K562 (cell line): ENCODE measurements at regions not wholly inside any gene's neighbourhood (a gene's known extent, or its start where the extent isn't known, plus 50 kb on each side); places are given as distances from the start of the nearest gene placed in this dataset.

Experiments
- ATAC-seq: fragments of 200-7000 bp; cut with Tn5 transposase; 3 replicates; pipeline ENCODE4 v1.9.1; 2020; ENCODE audit warnings: moderate library complexity
- BruUV-seq: library from RNA; stranded (reverse); fragments of 400-500 nt; replicated peaks from 2 replicates; lab custom pipeline; 2021; lab: Mats Ljungman, UMichigan
- CTCF ChIA-PET: fragments of 300-600 bp; formaldehyde crosslinking; extraction: SDS; loops from one replicate; lab custom pipeline; 2021; ENCODE audit warnings: low intra/inter-chr PET ratio; lab: Yijun Ruan, JAX
- POLR2A ChIA-PET: fragments of 300-600, 350-650 bp; sonication (Branson Sonifier 250); formaldehyde crosslinking; extraction: SDS; loops from one replicate; lab custom pipeline; 2021; ENCODE audit warnings: antibody characterized with exemption, inconsistent platforms; lab: Yijun Ruan, JAX
- DNase-seq, 4 experiments: peaks; one replicate each; pipeline versions ENCODE4 v3.0.0 to v3.0.0-alpha.2; 2011 to 2018; ENCODE audit warnings: low spot score in 3 of 4, mixed read lengths in 3 of 4; ENCODE audit errors: extremely low read depth in 1 of 4
- FAIRE-seq: peaks from 2 replicates; lab custom pipeline; 2011; peaks lifted over from hg19 to GRCh38; lab: Jason Lieb, UNC
- H2AFZ ChIP-seq: 2 replicates; pipeline ENCODE4 v1.6.0; 2011; ENCODE audit warnings: low read depth, low read length, control low read depth, inconsistent platforms
- H3K27ac ChIP-seq: fragments of 200-600 bp; 3 replicates; pipeline ENCODE4 v1.8.0; 2011; ENCODE audit warnings: low read depth, mild to moderate bottlenecking, control low read depth, inconsistent platforms, low read length, moderate library complexity, mixed read lengths; ENCODE audit errors: extremely low read depth
- H3K27me3 ChIP-seq, 2 experiments: fragments of 300-600 bp in 1 of 2; 2 replicates in 1 of 2; 3 replicates in 1 of 2; pipeline versions ENCODE4 v1.6.0 to v1.8.0; 2011; ENCODE audit warnings: inconsistent platforms in 2 of 2, low read length in 2 of 2, mild to moderate bottlenecking in 1 of 2, mixed read lengths in 1 of 2, moderate library complexity in 1 of 2; ENCODE audit not compliant: control insufficient read depth in 2 of 2, insufficient read depth in 2 of 2
- H3K36me3 ChIP-seq: fragments of 300-600 bp; 3 replicates; pipeline ENCODE4 v1.8.0; 2011; ENCODE audit warnings: mild to moderate bottlenecking, low read length, inconsistent platforms; ENCODE audit not compliant: control insufficient read depth, insufficient read depth
- H3K4me1 ChIP-seq, 2 experiments: fragments of 200-600 bp in 1 of 2; replicated peaks in 1 of 2; 2 replicates in 1 of 2; 3 replicates in 1 of 2; pipeline versions ENCODE4 v1.5.1 to v1.8.0; 2011; ENCODE audit warnings: inconsistent platforms in 2 of 2, low read length in 2 of 2, mild to moderate bottlenecking in 1 of 2, mixed read lengths in 1 of 2, moderate library complexity in 1 of 2; ENCODE audit not compliant: control insufficient read depth in 2 of 2, insufficient read depth in 2 of 2
- H3K4me2 ChIP-seq: 2 replicates; pipeline ENCODE4 v1.6.1; 2011; ENCODE audit warnings: low read length, control low read depth, inconsistent platforms, mixed read lengths; ENCODE audit not compliant: insufficient read depth
- H3K4me3 ChIP-seq: fragments of 200-600 bp; sonication (generic), shearing (Covaris generic); 2 replicates; pipeline ENCODE4 v1.5.1; 2016; ENCODE audit warnings: control low read depth, inconsistent platforms
- H3K79me2 ChIP-seq: fragments of 200-600 bp; 3 replicates; pipeline ENCODE4 v1.8.0; 2011; ENCODE audit warnings: low read length, inconsistent platforms; ENCODE audit not compliant: control insufficient read depth, insufficient read depth
- H3K9ac ChIP-seq, 2 experiments: 2 replicates each; pipeline versions ENCODE4 v1.6.0 to v1.6.1; 2011; ENCODE audit warnings: low read depth in 2 of 2, low read length in 2 of 2, control low read depth in 1 of 2, inconsistent platforms in 1 of 2, mild to moderate bottlenecking in 1 of 2, mixed read lengths in 1 of 2; ENCODE audit not compliant: insufficient read depth in 1 of 2
- H3K9me1 ChIP-seq: one replicate; pipeline ENCODE4 v1.6.0; 2011; ENCODE audit warnings: inconsistent platforms, mild to moderate bottlenecking, low read length, moderate library complexity; ENCODE audit not compliant: control insufficient read depth, insufficient read depth
- H3K9me3 ChIP-seq: replicated peaks from 2 replicates; pipeline ENCODE4 v1.5.1; 2011; ENCODE audit warnings: low read depth, low read length, inconsistent platforms; ENCODE audit not compliant: control insufficient read depth, insufficient read depth
- H4K20me1 ChIP-seq: replicated peaks from 2 replicates; pipeline ENCODE4 v1.6.1; 2011; ENCODE audit warnings: low read length, inconsistent platforms, mixed read lengths; ENCODE audit not compliant: control insufficient read depth, insufficient read depth
- ADNP ChIP-seq: fragments of 200-800 bp; sonication (Bioruptor generic); IDR thresholded peaks from 2 replicates; pipeline ENCODE4 v1.6.1; 2016; ENCODE audit warnings: missing genetic modification characterization, missing compliant biosample characterization
- CBFA2T2 ChIP-seq: fragments of 450-650 bp; conservative IDR thresholded peaks from 2 replicates; pipeline ENCODE4 v1.6.1; 2017; ENCODE audit warnings: mild to moderate bottlenecking
- NKRF ChIP-seq: fragments of 450-650 bp; IDR thresholded peaks from 2 replicates; pipeline ENCODE4 v1.6.1; 2016; ENCODE audit warnings: borderline replicate concordance
- PHF20 ChIP-seq: fragments of 450-650 bp; IDR thresholded peaks from 2 replicates; pipeline ENCODE4 v1.6.1; 2018; ENCODE audit not compliant: partially characterized antibody
- WGBS: fragments of 100-300 bp; shearing (Covaris generic); methylation state at CpG from one replicate; pipeline ENCODE4 v1.1.6; 2016; ENCODE audit warnings: low coverage, mixed read lengths; ENCODE audit not compliant: insufficient coverage; ENCODE audit errors: missing lambda C conversion rate; 5-methylcytosine and 5-hydroxymethylcytosine counted together
- in situ Hi-C: fragments of 300-500 bp; cut with MboI; formaldehyde crosslinking; loops from 4 replicates; pipeline ENCODE4 v1.15.0; 2018; ENCODE audit warnings: inconsistent platforms, mixed read lengths
- intact Hi-C: fragments of 100-400 bp; cut with micrococcal nuclease; formaldehyde crosslinking; loops from 2 replicates; pipeline ENCODE4 v1.14.2; 2022
- TF ChIP-seq, protein P1 (sequence below): fragments of 450-650 bp; IDR thresholded peaks from 2 replicates; pipeline ENCODE4 v1.6.1; 2018; ENCODE audit warnings: mild to moderate bottlenecking, low read depth; ENCODE audit not compliant: partially characterized antibody

- TF ChIP-seq NKRF, result no peak
- no peak for TF ChIP-seq PHF20
Measured at GRCh38 chr2:173463846-173464245, 109.2 kb downstream of the CDCA7 start (continued).

DNA sequence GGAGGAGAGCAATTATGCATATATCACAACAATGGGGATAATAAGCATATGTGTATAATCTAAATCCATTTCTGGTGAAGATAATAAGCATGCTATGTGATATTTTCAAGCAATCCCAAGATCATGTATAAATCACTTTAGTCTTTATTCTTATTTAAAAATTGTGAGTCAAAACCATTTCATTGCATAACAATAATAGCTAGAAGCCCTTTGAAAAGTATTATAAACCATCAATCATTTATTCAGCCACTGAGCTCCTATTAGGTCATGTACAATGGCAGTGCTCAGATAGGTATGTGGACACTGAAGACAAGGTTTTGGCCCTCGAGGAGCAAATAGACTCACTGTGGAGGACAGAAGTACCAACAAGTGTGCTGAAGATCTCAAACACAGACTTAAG lies 113.1 kb downstream of the CDCA7 start:
- intact Hi-C loops (no loop called here), in situ Hi-C loops (no loop called here)
- ATAC-seq (no peak), DNase-seq (no peak), FAIRE-seq (no peak)
- H3K79me2 ChIP-seq, result no peaks in the 10 kb centered on the region
- no peak overlapping the region for H2AFZ ChIP-seq
- H3K27ac ChIP-seq, result no peak overlapping the region
- H3K9ac ChIP-seq, result no peak overlapping the region
- H3K9me3 ChIP-seq, result no peaks in the 10 kb centered on the region
- no peaks in the 10 kb centered on the region for H3K4me1 ChIP-seq
- ChIA-PET POLR2A (interaction anchor here (0.5 kb wide), 1 partner anchor 301 kb away, joined by 3 read pairs; no protein-coding TSS in a partner anchor), CTCF (no interaction called here)
- peaks cover 23 to 24% of the 10 kb centered on the region in 2 experiments for H3K27me3 ChIP-seq
- H3K4me2 ChIP-seq, result no peak overlapping the region
- H3K9me1 ChIP-seq, result no peaks in the 10 kb centered on the region
- no peak overlapping the region for H3K4me3 ChIP-seq
- no peaks in the 10 kb centered on the region for H4K20me1 ChIP-seq
- TF ChIP-seq, protein P1, sequence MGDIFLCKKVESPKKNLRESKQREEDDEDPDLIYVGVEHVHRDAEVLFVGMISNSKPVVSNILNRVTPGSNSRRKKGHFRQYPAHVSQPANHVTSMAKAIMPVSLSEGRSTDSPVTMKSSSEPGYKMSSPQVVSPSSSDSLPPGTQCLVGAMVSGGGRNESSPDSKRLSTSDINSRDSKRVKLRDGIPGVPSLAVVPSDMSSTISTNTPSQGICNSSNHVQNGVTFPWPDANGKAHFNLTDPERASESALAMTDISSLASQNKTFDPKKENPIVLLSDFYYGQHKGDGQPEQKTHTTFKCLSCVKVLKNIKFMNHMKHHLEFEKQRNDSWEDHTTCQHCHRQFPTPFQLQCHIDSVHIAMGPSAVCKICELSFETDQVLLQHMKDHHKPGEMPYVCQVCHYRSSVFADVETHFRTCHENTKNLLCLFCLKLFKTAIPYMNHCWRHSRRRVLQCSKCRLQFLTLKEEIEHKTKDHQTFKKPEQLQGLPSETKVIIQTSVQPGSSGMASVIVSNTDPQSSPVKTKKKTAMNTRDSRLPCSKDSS, result no peak
- no peak for TF ChIP-seq CBFA2T2
- TF ChIP-seq ADNP (tag), result no peak
- WGBS, result 0% methylated on average over 1 of the region's 1 CpG
- no TSS peak for BruUV-seq
- H3K36me3 ChIP-seq, result no peaks in the 10 kb centered on the region
